GM19043 (cell line): ENCODE measurements at regions not wholly inside any gene's neighbourhood (a gene's known extent, or its start where the extent isn't known, plus 50 kb on each side); places are given as distances from the start of the nearest gene placed in this dataset.

ENCODE experiments used
- ATAC-seq: cut with Tn5 transposase; IDR thresholded peaks from one replicate; pipeline ENCODE4 v1.9.1; 2021; ENCODE audit warnings: low read depth; ENCODE audit not compliant: unreplicated experiment

GRCh38 chr10:36638462-36639155 is 486.8 kb upstream of the ANKRD30A start:
- ATAC-seq = no peak

DNA sequence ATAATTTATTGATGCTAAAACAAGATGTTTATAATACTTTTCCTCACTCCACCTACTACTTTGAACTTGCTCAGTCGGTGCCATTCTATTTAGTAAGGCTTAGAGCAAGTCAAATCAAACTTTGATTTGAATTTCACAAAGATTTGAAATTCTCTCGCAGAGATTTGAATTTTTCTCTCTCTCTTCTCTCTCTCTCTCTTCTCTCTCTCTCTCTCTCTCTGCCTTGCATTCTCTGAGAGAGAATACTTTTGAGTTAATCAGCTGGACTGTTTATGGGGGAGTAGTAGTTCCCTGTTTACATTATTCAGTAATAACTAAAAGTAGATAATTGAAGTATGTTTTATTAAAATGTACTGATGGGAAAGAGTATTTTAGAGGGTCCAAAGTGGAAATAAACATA is 488.5 kb upstream of the ANKRD30A start:
- ATAC-seq = no peak

DNA sequence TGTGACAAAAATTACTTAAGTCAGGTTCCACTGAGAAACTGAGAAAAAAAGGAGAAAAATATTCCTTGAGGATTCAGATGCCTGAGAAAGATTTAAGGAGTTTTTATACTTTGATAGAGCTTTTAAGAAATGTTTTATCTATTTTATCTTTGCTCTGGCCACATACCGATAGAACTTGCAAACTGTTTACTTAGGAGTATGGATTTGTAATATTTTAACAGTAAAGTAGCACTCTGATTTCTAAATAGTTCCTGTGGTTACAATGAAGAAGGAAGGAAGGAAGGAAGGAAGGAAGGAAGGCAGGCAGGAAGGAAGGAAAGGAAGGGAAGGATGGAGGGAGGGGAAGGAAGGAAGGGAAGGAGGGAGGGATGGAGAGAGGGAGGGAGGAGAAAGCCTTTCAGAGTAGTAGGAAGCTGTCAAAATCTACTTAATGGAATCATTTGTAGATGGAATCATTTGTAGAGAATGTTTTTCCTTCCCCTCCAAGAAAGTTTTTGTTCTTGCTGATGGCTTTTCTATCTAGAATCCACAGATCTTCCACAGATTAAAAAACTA is 489.0 kb upstream of the ANKRD30A start:
- no peak for ATAC-seq

GRCh38 chr10:36634916-36635315 is 490.5 kb upstream of the ANKRD30A start:
- ATAC-seq = no peak

- ATAC-seq = no peak
These were observed 495.1 kb upstream of the ANKRD30A start for GRCh38 chr10:36630267-36630666.

GRCh38 chr10:36629476-36629875 is 495.9 kb upstream of the ANKRD30A start:
- ATAC-seq = no peak

DNA sequence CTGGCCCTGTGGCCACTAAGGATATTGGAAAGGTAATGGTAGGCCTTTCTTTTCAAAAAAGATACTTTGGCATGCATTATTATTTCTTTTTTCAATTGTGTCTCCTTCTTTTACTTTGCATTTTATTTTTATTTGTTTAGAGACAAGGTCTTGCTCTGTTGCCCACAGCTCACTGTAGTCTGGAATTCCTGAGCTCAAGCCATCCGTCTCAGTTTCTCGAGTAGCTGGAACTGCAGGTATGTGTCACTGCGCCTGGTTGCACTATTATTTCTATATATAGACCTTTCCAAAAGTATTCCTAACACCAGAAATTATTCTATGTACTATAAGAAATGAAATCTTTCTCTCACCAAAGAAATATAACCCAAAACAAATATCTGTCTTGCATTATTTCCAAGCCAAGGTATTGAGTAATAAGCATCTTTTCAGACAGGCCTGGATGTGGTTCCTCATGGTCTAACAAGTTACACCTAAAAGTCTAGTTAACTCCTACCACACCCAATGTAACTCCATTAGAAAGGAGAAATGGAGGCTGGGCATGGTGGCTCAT is 500.8 kb upstream of the ANKRD30A start:
- ATAC-seq = no peak

DNA sequence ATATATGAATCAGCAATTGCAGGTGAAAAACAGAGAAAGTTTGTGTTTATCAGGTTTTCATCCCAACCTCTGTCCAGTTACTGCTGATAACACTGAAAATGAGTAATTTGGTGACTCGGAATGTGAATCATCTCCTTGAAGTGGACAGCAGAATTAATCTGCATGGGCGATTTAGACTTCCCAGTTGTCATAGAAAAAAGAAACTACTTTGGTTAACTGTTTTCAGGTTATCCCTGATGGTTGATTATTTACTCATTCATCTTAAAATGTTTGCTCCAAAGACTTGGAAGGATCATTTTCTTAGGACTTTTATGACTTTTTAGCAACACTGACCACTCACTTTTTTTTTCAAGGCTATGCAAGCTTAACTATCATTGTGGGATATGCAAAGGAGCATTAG is 504.1 kb upstream of the ANKRD30A start:
- no peak for ATAC-seq

GRCh38 chr10:36612436-36612835 is 513.0 kb upstream of the ANKRD30A start:
- no peak for ATAC-seq

GRCh38 chr10:36608866-36609265 is 516.5 kb upstream of the ANKRD30A start:
- no peak for ATAC-seq

GRCh38 chr10:36608251-36608650 is 517.1 kb upstream of the ANKRD30A start:
- ATAC-seq = no peak

- ATAC-seq = no peak
These were observed 519.1 kb upstream of the ANKRD30A start for GRCh38 chr10:36606234-36606839.

DNA sequence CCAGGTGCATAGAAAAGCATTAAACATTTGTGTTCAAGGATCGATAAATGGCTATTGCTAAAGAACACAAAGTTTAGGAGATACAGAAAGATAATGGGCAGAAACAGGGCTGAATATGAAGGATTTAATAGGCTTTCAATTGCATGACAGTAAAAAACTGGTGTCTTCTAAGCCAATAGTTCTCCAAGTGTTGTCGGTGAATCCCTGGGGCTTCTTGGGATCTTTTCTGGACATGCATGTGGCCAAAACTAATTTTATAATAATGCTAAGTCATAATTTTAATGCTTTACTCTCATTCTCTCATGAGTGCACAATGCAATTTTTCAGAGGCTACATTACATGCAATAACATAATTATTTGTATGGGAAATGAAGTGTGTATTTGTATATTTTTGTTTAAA is 521.1 kb upstream of the ANKRD30A start:
- no peak for ATAC-seq

- ATAC-seq = no peak
These were observed 521.7 kb upstream of the ANKRD30A start for GRCh38 chr10:36603688-36604087.

GRCh38 chr10:36602374-36602773 is 523.0 kb upstream of the ANKRD30A start:
- no peak for ATAC-seq

- no peak for ATAC-seq
These were observed 527.6 kb upstream of the ANKRD30A start for GRCh38 chr10:36597756-36598320.

DNA sequence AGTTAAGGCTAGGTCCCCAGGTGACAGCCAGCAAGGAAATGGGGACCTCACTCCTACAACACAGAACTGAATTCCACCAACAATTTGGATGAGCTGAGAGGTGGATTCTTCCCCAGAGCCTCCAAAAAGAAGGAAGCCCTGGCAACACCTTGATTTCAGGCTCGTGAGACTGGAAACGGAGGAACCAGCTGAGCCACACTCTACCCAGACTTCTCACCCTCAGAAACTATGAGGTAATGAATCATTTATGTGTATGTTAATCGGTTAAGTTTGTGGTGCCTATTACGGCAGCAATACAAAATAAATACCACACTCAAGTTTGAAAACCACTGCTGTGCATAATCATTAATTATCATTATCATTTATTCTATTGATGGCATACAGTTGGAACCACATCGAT is 532.4 kb upstream of the ANKRD30A start:
- no peak for ATAC-seq

GRCh38 chr10:36591436-36591835 is 534.0 kb upstream of the ANKRD30A start:
- no peak for ATAC-seq

DNA sequence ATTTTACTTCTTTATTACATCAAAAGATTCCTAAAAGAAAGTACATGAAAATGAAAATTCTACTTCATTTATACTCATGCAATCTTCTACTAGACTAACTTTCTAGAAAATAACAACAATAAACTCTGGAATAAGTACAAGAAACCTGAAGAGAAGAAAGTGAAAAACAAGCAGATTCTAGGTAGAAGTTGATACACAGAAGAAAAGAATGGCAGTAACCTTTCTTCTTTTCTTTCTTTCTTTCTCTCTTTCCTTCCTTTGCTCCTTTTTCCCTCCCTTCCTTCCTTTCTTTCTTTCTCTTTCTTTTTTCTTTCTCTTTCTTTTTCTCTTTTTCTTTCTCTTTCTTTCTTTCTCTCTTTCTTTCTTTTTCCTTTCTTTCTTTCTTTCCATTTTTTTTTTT is 541.7 kb upstream of the ANKRD30A start:
- ATAC-seq = no peak

DNA sequence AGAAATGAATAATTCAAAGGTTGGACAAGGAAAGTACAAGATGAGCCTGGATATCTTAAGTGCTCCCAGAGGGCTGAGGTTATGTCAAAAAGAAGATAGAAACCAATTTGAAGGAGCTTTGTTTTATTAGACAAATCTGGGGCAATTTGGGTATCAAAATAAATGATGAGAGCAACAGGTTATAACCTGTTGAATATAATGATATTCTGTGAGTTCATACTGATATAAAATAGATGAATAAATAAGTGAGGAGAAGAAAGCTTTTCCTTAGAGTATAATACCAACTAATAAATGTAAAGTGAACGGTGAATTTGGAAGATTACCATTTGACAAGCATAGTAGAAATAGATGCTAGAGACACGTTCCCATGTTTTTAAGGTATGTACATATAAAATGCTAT is 544.2 kb upstream of the ANKRD30A start:
- no peak for ATAC-seq

- no peak for ATAC-seq
These were observed 547.1 kb upstream of the ANKRD30A start for GRCh38 chr10:36578306-36578705.

DNA sequence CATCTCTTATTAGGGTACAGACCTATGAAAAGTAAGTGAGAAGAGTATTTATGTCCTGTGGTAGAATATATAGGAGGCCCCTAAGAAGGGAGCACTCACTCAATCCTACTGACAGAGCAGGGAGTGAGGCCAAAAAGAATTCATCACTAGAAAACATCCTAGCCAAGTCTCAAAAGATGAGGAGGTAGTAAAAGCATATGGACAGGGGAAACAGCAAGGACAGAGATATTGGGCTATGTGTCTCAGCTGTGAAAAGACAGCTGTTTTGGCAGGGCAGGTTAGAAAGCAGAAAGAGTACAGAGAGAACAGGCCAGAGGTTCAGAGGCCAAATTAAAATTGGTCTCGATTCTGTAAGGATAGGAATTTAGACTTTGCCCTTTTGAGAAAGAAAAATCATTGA is 548.3 kb upstream of the ANKRD30A start:
- ATAC-seq = no peak
